HUDEP-2 (cell line): ENCODE measurements at regions not wholly inside any gene's neighbourhood (a gene's known extent, or its start where the extent isn't known, plus 50 kb on each side); places are given as distances from the start of the nearest gene placed in this dataset.

Source experiments
- DNase-seq, 76 experiments: peaks; one replicate each; lab custom pipeline; 2025; ENCODE audit not compliant: unreplicated experiment in 76 of 76; lab: John Stamatoyannopoulos, UW

- DNase-seq = no peak
Measured at GRCh38 chr20:39676857-39677391, 714.8 kb downstream of the DHX35 start.

- no peak for DNase-seq
Measured at GRCh38 chr20:39676241-39676640, 714.1 kb downstream of the DHX35 start.

- no peak for DNase-seq
Measured at GRCh38 chr20:39674842-39675241, 712.7 kb downstream of the DHX35 start.

GRCh38 chr20:39670988-39671387, 708.8 kb downstream of the DHX35 start:
- DNase-seq = no peak

- DNase-seq = no peak
Measured at GRCh38 chr20:39669659-39670058, 707.5 kb downstream of the DHX35 start.

- no peak for DNase-seq
Measured at GRCh38 chr20:39668038-39668437, 705.9 kb downstream of the DHX35 start.

- no peak for DNase-seq
Measured at GRCh38 chr20:39661833-39662232, 699.7 kb downstream of the DHX35 start.

GRCh38 chr20:39660965-39661364, 698.8 kb downstream of the DHX35 start:
- DNase-seq = no peak

- no peak for DNase-seq
Measured at GRCh38 chr20:39660226-39660625, 698.1 kb downstream of the DHX35 start.

GRCh38 chr20:39658662-39659409, 696.7 kb downstream of the DHX35 start:
- no peak for DNase-seq

- DNase-seq = no peak
Measured at GRCh38 chr20:39654171-39654570, 692.0 kb downstream of the DHX35 start.

- no peak for DNase-seq
Measured at GRCh38 chr20:39651645-39652325, 689.6 kb downstream of the DHX35 start.

GRCh38 chr20:39646874-39647413, 684.8 kb downstream of the DHX35 start:
- no peak for DNase-seq

- DNase-seq = no peak
Measured at GRCh38 chr20:39645131-39645530, 683.0 kb downstream of the DHX35 start.

GRCh38 chr20:39643292-39643691, 681.1 kb downstream of the DHX35 start:
- no peak for DNase-seq

GRCh38 chr20:39641423-39641822, 679.3 kb downstream of the DHX35 start:
- no peak for DNase-seq

- no peak for DNase-seq
Measured at GRCh38 chr20:39640147-39640546, 678.0 kb downstream of the DHX35 start.

GRCh38 chr20:39638731-39639130, 676.6 kb downstream of the DHX35 start:
- no peak for DNase-seq

- DNase-seq = no peak
Measured at GRCh38 chr20:39633689-39634088, 671.5 kb downstream of the DHX35 start.

GRCh38 chr20:39632757-39633156, 670.6 kb downstream of the DHX35 start:
- DNase-seq = no peak

GRCh38 chr20:39632176-39632575, 670.0 kb downstream of the DHX35 start:
- DNase-seq = no peak

- no peak for DNase-seq
Measured at GRCh38 chr20:39631557-39631956, 669.4 kb downstream of the DHX35 start.
